Colonic mucosa (tissue), 4 donors: ENCODE measurements at regions not wholly inside any gene's neighbourhood (a gene's known extent, or its start where the extent isn't known, plus 50 kb on each side); places are given as distances from the start of the nearest gene placed in this dataset.

Experiments
- DNase-seq: peaks from one replicate; pipeline ENCODE4 v3.0.0-alpha.2; 2020
- H3K27ac ChIP-seq: fragments of 200-600 bp; one replicate; pipeline ENCODE4 v1.8.0; 2021
- H3K27me3 ChIP-seq: fragments of 200-600 bp; one replicate; pipeline ENCODE4 v1.8.0; 2021
- H3K36me3 ChIP-seq: fragments of 200-600 bp; one replicate; pipeline ENCODE4 v1.8.0; 2021
- H3K4me1 ChIP-seq: fragments of 200-600 bp; one replicate; pipeline ENCODE4 v1.8.0; 2021; ENCODE audit warnings: mild to moderate bottlenecking
- H3K4me3 ChIP-seq: fragments of 200-600 bp; one replicate; pipeline ENCODE4 v1.8.0; 2021
- H3K9ac ChIP-seq, 2 donors: one replicate each; pipeline ENCODE4 v1.7.0; 2013; ENCODE audit warnings: control low read depth in 2 of 2, low read depth in 2 of 2, low read length in 2 of 2
- H3K9me3 ChIP-seq: fragments of 200-600 bp; one replicate; pipeline ENCODE4 v1.8.0; 2021
- intact Hi-C: fragments of 100-400 bp; cut with DNase I; formaldehyde crosslinking; loops from one replicate; pipeline ENCODE4 v1.14.1; 2022
- TF ChIP-seq, protein P1 (sequence below): fragments of 200-600 bp; IDR thresholded peaks from one replicate; pipeline ENCODE4 v1.8.0; 2022; ENCODE audit warnings: antibody characterized with exemption, mild to moderate bottlenecking
- donor health status: healthy.
- donor health status: DM: no; HTN: no; CAD: no.
- donor health status: DM: no; HTN: no; CAD: no.

DNA sequence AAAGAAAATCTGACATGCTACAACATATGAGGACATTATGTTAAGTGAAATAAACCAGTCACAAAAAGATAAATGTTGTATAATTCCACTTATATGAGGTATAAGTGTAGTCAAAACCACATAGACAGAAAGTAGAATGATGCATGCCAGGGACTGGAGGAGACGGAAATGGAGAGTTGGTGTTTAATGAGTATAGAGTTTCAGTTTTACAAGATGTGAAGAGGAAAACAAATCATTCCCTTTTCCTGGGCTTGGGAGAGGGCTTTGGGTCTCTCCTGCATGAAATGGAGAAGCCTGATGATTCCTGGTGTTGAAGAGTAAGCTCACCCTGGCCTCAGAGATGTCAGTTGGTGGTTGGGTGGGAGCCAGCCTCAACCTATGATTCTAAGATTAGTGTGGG is 158.4 kb upstream of the PLXNC1 start:
- no peak for DNase-seq
- intact Hi-C loops, result loop anchor here (5.0 kb wide), 1 partner anchor 488 kb away; no protein-coding TSS in a partner anchor
- TF ChIP-seq, protein P1, sequence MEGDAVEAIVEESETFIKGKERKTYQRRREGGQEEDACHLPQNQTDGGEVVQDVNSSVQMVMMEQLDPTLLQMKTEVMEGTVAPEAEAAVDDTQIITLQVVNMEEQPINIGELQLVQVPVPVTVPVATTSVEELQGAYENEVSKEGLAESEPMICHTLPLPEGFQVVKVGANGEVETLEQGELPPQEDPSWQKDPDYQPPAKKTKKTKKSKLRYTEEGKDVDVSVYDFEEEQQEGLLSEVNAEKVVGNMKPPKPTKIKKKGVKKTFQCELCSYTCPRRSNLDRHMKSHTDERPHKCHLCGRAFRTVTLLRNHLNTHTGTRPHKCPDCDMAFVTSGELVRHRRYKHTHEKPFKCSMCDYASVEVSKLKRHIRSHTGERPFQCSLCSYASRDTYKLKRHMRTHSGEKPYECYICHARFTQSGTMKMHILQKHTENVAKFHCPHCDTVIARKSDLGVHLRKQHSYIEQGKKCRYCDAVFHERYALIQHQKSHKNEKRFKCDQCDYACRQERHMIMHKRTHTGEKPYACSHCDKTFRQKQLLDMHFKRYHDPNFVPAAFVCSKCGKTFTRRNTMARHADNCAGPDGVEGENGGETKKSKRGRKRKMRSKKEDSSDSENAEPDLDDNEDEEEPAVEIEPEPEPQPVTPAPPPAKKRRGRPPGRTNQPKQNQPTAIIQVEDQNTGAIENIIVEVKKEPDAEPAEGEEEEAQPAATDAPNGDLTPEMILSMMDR, result no peak
- Histone ChIP-seq H3K27ac (no peak overlapping the region), H3K4me3 (no peak overlapping the region), H3K9me3 (no peaks in the 10 kb centered on the region), H3K36me3 (no peaks in the 10 kb centered on the region), H3K4me1 (no peaks in the 10 kb centered on the region), H3K27me3 (no peaks in the 10 kb centered on the region), H3K9ac (no peak overlapping the region)

DNA sequence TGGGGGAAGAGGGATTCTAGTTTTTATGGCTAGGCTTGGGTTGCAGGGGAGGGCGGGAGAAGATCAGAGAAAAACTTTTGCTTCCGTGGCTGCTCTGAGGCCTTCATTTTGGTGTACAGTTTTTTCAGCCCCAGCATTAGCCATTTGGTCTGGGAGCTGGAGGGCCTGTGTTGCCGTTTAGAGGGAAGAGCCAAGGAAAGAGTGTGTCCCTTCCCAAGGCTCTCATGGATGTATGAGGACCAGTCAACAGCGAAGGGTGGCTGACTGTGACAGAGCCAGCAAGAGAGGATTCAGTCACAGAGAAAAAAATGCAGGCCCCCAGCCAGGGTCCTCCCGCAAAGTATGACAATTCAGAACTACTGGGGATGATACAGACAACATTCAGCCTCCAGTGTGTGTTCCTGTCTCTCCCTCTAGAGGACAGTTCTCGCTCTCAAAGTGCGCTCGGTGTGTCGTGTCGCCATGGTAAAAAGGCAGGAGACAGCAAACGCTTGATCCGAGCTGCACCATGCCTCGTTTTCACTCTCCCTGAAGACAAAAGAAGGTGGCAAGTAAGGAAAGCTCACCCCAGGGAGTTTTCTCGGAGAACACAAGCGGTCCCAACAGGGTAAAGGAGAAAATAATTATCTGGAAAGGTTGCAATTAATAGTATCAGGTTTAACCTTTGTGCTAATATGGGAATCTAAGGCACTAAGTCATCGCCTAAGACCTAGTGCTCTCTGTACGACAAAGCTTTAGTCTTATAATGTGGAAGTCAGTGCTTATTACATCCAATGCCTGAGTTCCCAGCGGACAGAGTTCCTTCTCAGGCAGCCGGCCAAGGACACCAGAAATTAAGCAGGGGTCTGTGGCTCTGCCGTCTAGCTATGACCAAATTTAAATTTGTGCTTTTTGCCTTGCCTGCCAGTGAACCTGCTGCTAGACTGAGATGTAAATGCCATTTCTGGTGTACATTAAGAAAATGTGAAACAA is 157.3 kb upstream of the PLXNC1 start:
- no peaks in the 10 kb centered on the region for H3K27me3 ChIP-seq
- no peak overlapping the region for H3K4me3 ChIP-seq
- H3K9ac ChIP-seq, result no peak overlapping the region
- peak; percentile 23 for DNase-seq
- no peaks in the 10 kb centered on the region for H3K4me1 ChIP-seq
- H3K9me3 ChIP-seq, result no peaks in the 10 kb centered on the region
- TF ChIP-seq, protein P1, result no peak
- H3K27ac ChIP-seq, result no peak overlapping the region
- intact Hi-C loops, result loop anchor here (5.0 kb wide), 1 partner anchor 489 kb away; no protein-coding TSS in a partner anchor
- no peaks in the 10 kb centered on the region for H3K36me3 ChIP-seq

DNA sequence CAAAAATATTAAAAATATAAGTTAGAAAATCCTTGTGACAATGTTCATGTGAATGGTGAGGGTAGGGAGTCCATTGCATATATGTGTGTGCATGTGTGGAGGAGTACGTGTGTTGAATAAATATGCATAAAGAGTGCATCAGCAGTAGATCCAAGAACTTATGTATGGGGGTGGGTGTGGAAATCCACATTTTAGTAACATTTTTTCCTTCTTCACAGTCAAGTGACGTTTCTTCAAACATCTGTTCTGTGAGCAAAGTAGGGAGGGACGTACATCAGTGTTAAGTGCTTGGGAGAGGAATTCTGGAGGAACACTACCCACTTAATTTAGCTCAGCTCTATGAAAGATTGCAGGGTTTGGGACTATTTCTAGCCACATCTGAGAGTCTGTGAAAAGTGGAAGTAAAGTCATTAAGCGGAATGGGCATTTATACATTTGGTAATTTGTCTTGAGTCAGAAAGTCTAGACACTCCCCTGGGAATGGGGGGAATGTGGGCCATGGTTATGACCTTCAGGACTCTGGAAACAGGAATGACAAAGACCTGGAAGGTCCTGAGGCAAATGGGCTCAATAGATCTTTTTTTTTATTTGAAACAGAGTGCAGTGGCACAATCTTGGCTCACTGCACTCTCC is 156.4 kb upstream of the PLXNC1 start:
- Histone ChIP-seq H3K9ac (no peak overlapping the region), H3K36me3 (no peaks in the 10 kb centered on the region), H3K4me3 (no peak overlapping the region), H3K9me3 (no peaks in the 10 kb centered on the region), H3K27me3 (no peaks in the 10 kb centered on the region), H3K27ac (no peak overlapping the region), H3K4me1 (no peaks in the 10 kb centered on the region)
- TF ChIP-seq, protein P1, result no peak
- no peak for DNase-seq
- intact Hi-C loops, result loop anchor here (5.0 kb wide), 1 partner anchor 490 kb away; no protein-coding TSS in a partner anchor

DNA sequence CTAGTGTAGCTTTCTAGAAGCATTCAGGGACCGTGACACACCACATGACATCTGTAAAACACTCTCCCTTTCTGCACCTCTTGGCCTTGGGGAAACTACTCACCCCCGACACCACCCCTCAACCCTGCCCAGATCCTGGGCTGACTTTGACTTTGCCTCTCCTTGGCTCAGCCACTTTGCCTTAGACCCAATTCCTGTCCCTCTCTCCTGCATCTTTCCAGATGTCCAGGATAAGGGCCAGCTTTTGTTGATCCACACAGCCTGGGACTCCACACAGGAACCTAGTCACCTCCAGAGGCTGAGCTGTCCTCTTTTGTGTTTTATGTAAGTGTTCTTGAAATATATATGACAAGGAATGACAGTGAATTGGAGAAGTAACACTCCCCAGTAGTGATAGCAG is 153.7 kb upstream of the PLXNC1 start:
- TF ChIP-seq, protein P1, result no peak
- Histone ChIP-seq H3K9ac (no peak overlapping the region), H3K27me3 (no peaks in the 10 kb centered on the region), H3K36me3 (no peaks in the 10 kb centered on the region), H3K9me3 (no peaks in the 10 kb centered on the region), H3K27ac (no peak overlapping the region), H3K4me3 (no peak overlapping the region), H3K4me1 (no peaks in the 10 kb centered on the region)
- intact Hi-C loops, result loop anchor here (5.0 kb wide), 1 partner anchor 492 kb away; no protein-coding TSS in a partner anchor
- DNase-seq, result no peak

DNA sequence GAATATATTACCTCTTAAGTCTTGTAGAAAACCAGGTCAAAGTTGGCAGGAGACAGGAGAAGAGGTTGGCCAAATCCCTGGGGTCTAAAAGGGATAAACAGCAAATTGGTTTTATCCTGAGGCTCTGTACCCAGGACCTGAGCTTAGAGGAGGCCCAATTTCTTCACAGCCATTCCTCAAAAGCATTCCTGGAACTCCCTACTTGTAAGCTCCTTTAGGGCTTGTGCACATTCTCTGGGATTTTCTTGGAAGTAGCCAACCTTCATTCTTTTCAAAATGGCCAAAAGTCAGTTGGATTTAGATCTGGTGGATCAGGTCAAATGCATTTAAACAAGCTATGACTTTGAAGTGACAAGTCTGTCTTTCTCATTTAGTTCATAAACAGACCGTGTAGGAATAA is 152.1 kb upstream of the PLXNC1 start:
- no peak overlapping the region for H3K9ac ChIP-seq
- intact Hi-C loops, result no loop called here
- no peaks in the 10 kb centered on the region for H3K36me3 ChIP-seq
- TF ChIP-seq, protein P1, result no peak
- no peaks in the 10 kb centered on the region for H3K9me3 ChIP-seq
- H3K4me1 ChIP-seq, result no peaks in the 10 kb centered on the region
- no peaks in the 10 kb centered on the region for H3K27me3 ChIP-seq
- no peak overlapping the region for H3K27ac ChIP-seq
- no peak overlapping the region for H3K4me3 ChIP-seq
- no peak for DNase-seq
